ENCODE measurements at regions not wholly inside any gene's neighbourhood (a gene's known extent, or its start where the extent isn't known, plus 50 kb on each side); places are given as distances from the start of the nearest gene placed in this dataset.

DNA sequence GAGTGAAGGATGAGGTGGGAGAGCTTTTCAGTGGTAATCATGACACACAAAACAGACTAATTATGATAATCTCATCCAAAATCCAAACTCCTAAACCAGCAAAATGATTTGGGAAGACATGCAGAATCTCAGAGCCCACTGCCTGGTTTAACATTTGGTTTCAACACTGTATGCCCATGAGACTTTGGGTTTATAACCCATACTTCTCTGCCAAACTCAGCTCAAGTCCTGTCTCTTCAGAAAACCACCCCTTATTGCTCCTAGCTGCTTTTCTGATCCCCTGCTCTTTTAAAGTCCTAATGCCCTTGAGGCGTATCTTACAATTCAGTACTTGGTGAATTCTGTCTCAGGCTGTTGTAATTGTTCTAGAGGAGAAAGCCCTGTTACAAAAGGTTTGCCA, 593.0 kb upstream of the ID2 start:
- TF ChIP-seq FOXP2 (optimal IDR thresholded peaks at IDR 0.05; ENCODE audit: borderline replicate concordance, extremely low read depth, extremely low read length, insufficient read depth) (no peak), REST (IDR thresholded peaks at IDR 0.05; ENCODE audit: insufficient read depth in 1 of 2, low read depth in 2 of 2, low read length in 2 of 2) (no peak), POLR2AphosphoS5 (IDR thresholded peaks at IDR 0.05; ENCODE audit: low read depth, low read length) (no peak), SIN3A (IDR thresholded peaks at IDR 0.05; ENCODE audit: borderline replicate concordance, insufficient read depth, low read length) (no peak), TAF1 (IDR thresholded peaks at IDR 0.05; ENCODE audit: borderline replicate concordance, insufficient read depth, low read length) (no peak)

GRCh38 chr2:8089596-8089995, 592.3 kb upstream of the ID2 start:
- TF ChIP-seq POLR2AphosphoS5 (IDR thresholded peaks at IDR 0.05; ENCODE audit: low read depth, low read length) (no peak), SIN3A (IDR thresholded peaks at IDR 0.05; ENCODE audit: borderline replicate concordance, insufficient read depth, low read length) (no peak), REST (IDR thresholded peaks at IDR 0.05; ENCODE audit: insufficient read depth in 1 of 2, low read depth in 2 of 2, low read length in 2 of 2) (no peak), TAF1 (IDR thresholded peaks at IDR 0.05; ENCODE audit: borderline replicate concordance, insufficient read depth, low read length) (no peak), FOXP2 (optimal IDR thresholded peaks at IDR 0.05; ENCODE audit: borderline replicate concordance, extremely low read depth, extremely low read length, insufficient read depth) (no peak)

GRCh38 chr2:8090748-8091700, 590.8 kb upstream of the ID2 start:
- TF ChIP-seq SIN3A (IDR thresholded peaks at IDR 0.05; ENCODE audit: borderline replicate concordance, insufficient read depth, low read length), result no peak
- no peak for TF ChIP-seq FOXP2 (optimal IDR thresholded peaks at IDR 0.05; ENCODE audit: borderline replicate concordance, extremely low read depth, extremely low read length, insufficient read depth)
- TF ChIP-seq REST (IDR thresholded peaks at IDR 0.05; ENCODE audit: insufficient read depth in 1 of 2, low read depth in 2 of 2, low read length in 2 of 2), result no peak
- no peak for TF ChIP-seq POLR2AphosphoS5 (IDR thresholded peaks at IDR 0.05; ENCODE audit: low read depth, low read length)
- TF ChIP-seq TAF1 (IDR thresholded peaks at IDR 0.05; ENCODE audit: borderline replicate concordance, insufficient read depth, low read length), result no peak

- no peak for TF ChIP-seq SIN3A (IDR thresholded peaks at IDR 0.05; ENCODE audit: borderline replicate concordance, insufficient read depth, low read length)
- no peak for TF ChIP-seq REST (IDR thresholded peaks at IDR 0.05; ENCODE audit: insufficient read depth in 1 of 2, low read depth in 2 of 2, low read length in 2 of 2)
- TF ChIP-seq TAF1 (IDR thresholded peaks at IDR 0.05; ENCODE audit: borderline replicate concordance, insufficient read depth, low read length), result no peak
- TF ChIP-seq FOXP2 (optimal IDR thresholded peaks at IDR 0.05; ENCODE audit: borderline replicate concordance, extremely low read depth, extremely low read length, insufficient read depth), result no peak
- TF ChIP-seq POLR2AphosphoS5 (IDR thresholded peaks at IDR 0.05; ENCODE audit: low read depth, low read length), result no peak
Measured at GRCh38 chr2:8094526-8094925, 587.3 kb upstream of the ID2 start.
